22Rv1 (cell line): ENCODE measurements at regions not wholly inside any gene's neighbourhood (a gene's known extent, or its start where the extent isn't known, plus 50 kb on each side); places are given as distances from the start of the nearest gene placed in this dataset.

Source experiments
- ZFX ChIP-seq: fragments of 450-650 bp; IDR thresholded peaks from 2 replicates; pipeline ENCODE4 v1.6.1; 2017; ENCODE audit warnings: antibody characterized with exemption, borderline replicate concordance
- TF ChIP-seq, protein P1 (sequence below): fragments of 450-650 bp; IDR thresholded peaks from 2 replicates; pipeline ENCODE4 v1.5.1; 2017; ENCODE audit warnings: mild to moderate bottlenecking

DNA sequence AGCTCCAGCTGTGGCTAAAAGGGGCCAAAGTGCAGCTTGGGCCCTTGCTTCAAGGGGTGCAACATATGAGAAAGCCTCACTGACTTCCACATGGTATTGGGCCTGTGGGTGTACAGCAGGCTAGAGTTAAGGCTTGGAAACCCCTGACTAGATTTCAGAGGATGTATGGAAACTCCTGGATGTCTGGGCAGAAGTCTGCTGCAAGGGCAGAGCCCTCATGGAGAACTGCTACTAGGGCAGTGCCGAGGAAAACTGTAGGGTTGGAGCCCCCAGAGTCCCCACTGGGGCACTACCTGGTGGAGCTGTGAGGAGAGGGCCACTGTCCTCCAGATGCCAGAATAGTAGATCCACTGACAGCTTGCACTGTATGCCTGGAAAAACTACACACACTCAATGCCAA lies 69.5 kb downstream of the XCL2 start:
- TF ChIP-seq, protein P1, sequence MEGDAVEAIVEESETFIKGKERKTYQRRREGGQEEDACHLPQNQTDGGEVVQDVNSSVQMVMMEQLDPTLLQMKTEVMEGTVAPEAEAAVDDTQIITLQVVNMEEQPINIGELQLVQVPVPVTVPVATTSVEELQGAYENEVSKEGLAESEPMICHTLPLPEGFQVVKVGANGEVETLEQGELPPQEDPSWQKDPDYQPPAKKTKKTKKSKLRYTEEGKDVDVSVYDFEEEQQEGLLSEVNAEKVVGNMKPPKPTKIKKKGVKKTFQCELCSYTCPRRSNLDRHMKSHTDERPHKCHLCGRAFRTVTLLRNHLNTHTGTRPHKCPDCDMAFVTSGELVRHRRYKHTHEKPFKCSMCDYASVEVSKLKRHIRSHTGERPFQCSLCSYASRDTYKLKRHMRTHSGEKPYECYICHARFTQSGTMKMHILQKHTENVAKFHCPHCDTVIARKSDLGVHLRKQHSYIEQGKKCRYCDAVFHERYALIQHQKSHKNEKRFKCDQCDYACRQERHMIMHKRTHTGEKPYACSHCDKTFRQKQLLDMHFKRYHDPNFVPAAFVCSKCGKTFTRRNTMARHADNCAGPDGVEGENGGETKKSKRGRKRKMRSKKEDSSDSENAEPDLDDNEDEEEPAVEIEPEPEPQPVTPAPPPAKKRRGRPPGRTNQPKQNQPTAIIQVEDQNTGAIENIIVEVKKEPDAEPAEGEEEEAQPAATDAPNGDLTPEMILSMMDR, result no peak
- TF ChIP-seq ZFX, result no peak
